ENCODE measurements at regions not wholly inside any gene's neighbourhood (a gene's known extent, or its start where the extent isn't known, plus 50 kb on each side); places are given as distances from the start of the nearest gene placed in this dataset.

GRCh38 chr2:158902005-158902398 lies 66.4 kb upstream of the TANC1 start:
- no peaks in the 10 kb centered on the region for H3K36me3 Mint-ChIP-seq (ENCODE audit: unreplicated experiment)
- TF ChIP-seq, protein P1, sequence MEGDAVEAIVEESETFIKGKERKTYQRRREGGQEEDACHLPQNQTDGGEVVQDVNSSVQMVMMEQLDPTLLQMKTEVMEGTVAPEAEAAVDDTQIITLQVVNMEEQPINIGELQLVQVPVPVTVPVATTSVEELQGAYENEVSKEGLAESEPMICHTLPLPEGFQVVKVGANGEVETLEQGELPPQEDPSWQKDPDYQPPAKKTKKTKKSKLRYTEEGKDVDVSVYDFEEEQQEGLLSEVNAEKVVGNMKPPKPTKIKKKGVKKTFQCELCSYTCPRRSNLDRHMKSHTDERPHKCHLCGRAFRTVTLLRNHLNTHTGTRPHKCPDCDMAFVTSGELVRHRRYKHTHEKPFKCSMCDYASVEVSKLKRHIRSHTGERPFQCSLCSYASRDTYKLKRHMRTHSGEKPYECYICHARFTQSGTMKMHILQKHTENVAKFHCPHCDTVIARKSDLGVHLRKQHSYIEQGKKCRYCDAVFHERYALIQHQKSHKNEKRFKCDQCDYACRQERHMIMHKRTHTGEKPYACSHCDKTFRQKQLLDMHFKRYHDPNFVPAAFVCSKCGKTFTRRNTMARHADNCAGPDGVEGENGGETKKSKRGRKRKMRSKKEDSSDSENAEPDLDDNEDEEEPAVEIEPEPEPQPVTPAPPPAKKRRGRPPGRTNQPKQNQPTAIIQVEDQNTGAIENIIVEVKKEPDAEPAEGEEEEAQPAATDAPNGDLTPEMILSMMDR (IDR thresholded peaks at IDR 0.05) = no peak
- DNase-seq (ENCODE audit: extremely low spot score, unreplicated experiment) = no peak
- H3K27me3 Mint-ChIP-seq (ENCODE audit: unreplicated experiment) = no peaks in the 10 kb centered on the region
- H3K9me3 Mint-ChIP-seq (ENCODE audit: unreplicated experiment) = no peaks in the 10 kb centered on the region
- no peak overlapping the region for H3K4me3 Mint-ChIP-seq (ENCODE audit: unreplicated experiment)
- peaks cover 15% of the 10 kb centered on the region for H3K4me1 Mint-ChIP-seq (ENCODE audit: unreplicated experiment)
- H3K27ac Mint-ChIP-seq (ENCODE audit: unreplicated experiment) = no peak overlapping the region

DNA sequence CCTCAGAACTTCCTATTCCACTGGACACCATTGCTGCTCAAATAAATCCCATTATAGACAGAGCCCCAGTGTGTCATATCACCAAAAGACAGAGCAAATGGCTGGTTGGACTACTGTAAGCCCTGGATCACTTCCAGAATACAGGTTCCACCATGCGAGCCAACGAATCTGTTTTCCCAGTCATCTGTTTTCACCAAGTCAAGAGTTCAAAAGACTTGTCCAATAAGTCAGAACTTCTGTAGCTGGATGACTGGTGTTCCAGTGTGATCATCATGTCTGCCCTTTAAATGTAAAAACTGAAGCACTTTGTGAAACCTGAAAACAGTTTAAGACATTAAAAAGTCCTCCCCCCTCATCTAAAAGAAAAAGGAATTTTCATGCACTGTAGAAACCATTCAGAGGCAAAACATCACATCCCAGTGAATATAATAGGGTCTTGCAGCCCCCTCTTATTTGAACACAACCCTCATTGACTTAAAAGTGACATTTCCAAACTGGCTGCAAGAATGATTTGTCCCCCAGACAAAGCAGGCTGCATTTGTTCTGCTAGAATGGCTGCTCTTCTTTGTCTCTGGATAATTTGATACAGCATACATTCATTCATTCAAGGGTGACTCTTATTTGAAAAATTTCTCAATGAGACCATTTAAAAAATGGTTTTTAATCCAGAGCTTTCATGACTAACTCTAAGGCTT lies 64.6 kb upstream of the TANC1 start:
- no peaks in the 10 kb centered on the region for H3K9me3 Mint-ChIP-seq (ENCODE audit: unreplicated experiment)
- TF ChIP-seq, protein P1 (IDR thresholded peaks at IDR 0.05) = no peak
- H3K4me1 Mint-ChIP-seq (ENCODE audit: unreplicated experiment) = peaks cover 15% of the 10 kb centered on the region
- no peak for DNase-seq (ENCODE audit: extremely low spot score, unreplicated experiment)
- H3K36me3 Mint-ChIP-seq (ENCODE audit: unreplicated experiment) = no peaks in the 10 kb centered on the region
- H3K27me3 Mint-ChIP-seq (ENCODE audit: unreplicated experiment) = no peaks in the 10 kb centered on the region
- H3K4me3 Mint-ChIP-seq (ENCODE audit: unreplicated experiment) = no peak overlapping the region
- no peak overlapping the region for H3K27ac Mint-ChIP-seq (ENCODE audit: unreplicated experiment)

GRCh38 chr2:158904627-158905177 lies 63.7 kb upstream of the TANC1 start:
- Mint-ChIP-seq H3K9me3 (ENCODE audit: unreplicated experiment) (no peaks in the 10 kb centered on the region), H3K4me1 (ENCODE audit: unreplicated experiment) (peaks cover 15% of the 10 kb centered on the region), H3K27ac (ENCODE audit: unreplicated experiment) (no peak overlapping the region), H3K36me3 (ENCODE audit: unreplicated experiment) (no peaks in the 10 kb centered on the region), H3K4me3 (ENCODE audit: unreplicated experiment) (no peak overlapping the region), H3K27me3 (ENCODE audit: unreplicated experiment) (no peaks in the 10 kb centered on the region)
- TF ChIP-seq, protein P1 (IDR thresholded peaks at IDR 0.05) = no peak
- DNase-seq (ENCODE audit: extremely low spot score, unreplicated experiment) = no peak

DNA sequence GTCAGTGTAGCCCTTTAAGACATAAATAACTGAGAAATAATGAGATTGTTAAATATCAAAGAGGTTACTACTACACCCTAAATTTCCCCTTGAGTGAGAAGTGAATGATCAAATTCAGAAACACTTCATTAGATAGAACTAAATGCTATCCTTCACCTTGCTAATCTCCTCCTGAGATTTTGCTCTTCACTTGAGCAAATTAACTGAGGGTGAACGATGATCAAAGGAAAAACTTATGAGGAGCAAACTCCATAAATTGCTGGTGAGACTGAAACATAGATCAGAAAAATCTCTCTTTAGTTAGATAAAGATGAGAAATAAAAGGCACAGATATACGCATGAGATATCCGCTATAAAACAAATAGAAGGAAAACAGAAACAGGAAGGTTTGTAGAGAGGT lies 63.1 kb upstream of the TANC1 start:
- H3K4me1 Mint-ChIP-seq (ENCODE audit: unreplicated experiment) = peaks cover 15% of the 10 kb centered on the region
- TF ChIP-seq, protein P1 (IDR thresholded peaks at IDR 0.05) = no peak
- H3K27me3 Mint-ChIP-seq (ENCODE audit: unreplicated experiment) = no peaks in the 10 kb centered on the region
- H3K4me3 Mint-ChIP-seq (ENCODE audit: unreplicated experiment) = no peak overlapping the region
- no peak for DNase-seq (ENCODE audit: extremely low spot score, unreplicated experiment)
- no peaks in the 10 kb centered on the region for H3K9me3 Mint-ChIP-seq (ENCODE audit: unreplicated experiment)
- no peak overlapping the region for H3K27ac Mint-ChIP-seq (ENCODE audit: unreplicated experiment)
- no peaks in the 10 kb centered on the region for H3K36me3 Mint-ChIP-seq (ENCODE audit: unreplicated experiment)

- Mint-ChIP-seq H3K27me3 (ENCODE audit: unreplicated experiment) (no peaks in the 10 kb centered on the region), H3K4me3 (ENCODE audit: unreplicated experiment) (no peak overlapping the region), H3K9me3 (ENCODE audit: unreplicated experiment) (no peaks in the 10 kb centered on the region), H3K36me3 (ENCODE audit: unreplicated experiment) (no peaks in the 10 kb centered on the region), H3K27ac (ENCODE audit: unreplicated experiment) (no peak overlapping the region), H3K4me1 (ENCODE audit: unreplicated experiment) (peaks cover 15% of the 10 kb centered on the region)
- TF ChIP-seq, protein P1 (IDR thresholded peaks at IDR 0.05) = no peak
- no peak for DNase-seq (ENCODE audit: extremely low spot score, unreplicated experiment)
These were observed 62.7 kb upstream of the TANC1 start for GRCh38 chr2:158905784-158906183.
